HepG2 (cell line): ENCODE measurements at regions not wholly inside any gene's neighbourhood (a gene's known extent, or its start where the extent isn't known, plus 50 kb on each side); places are given as distances from the start of the nearest gene placed in this dataset.

Experiments used
- CEBPB ChIP-seq: IDR thresholded peaks from 2 replicates; pipeline ENCODE4 v1.6.1; 2011; ENCODE audit warnings: low read depth, low read length, improper control_type of control experiment, borderline replicate concordance
- GABPB1 ChIP-seq: IDR thresholded peaks from 2 replicates; pipeline ENCODE4 v1.6.1; 2016; ENCODE audit warnings: mild to moderate bottlenecking, missing genetic modification reagents, moderate library complexity, missing compliant biosample characterization
- KDM1A ChIP-seq: IDR thresholded peaks from 2 replicates; pipeline ENCODE4 v1.6.1; 2016; ENCODE audit warnings: missing compliant biosample characterization
- RBFOX2 ChIP-seq: fragments of 200-400 bp; formaldehyde crosslinking; IDR thresholded peaks from 2 replicates; pipeline ENCODE4 v1.6.1; 2017; ENCODE audit warnings: low read depth, mild to moderate bottlenecking, low read length
- RXRA ChIP-seq: sonication (generic); formaldehyde crosslinking; IDR thresholded peaks from 2 replicates; pipeline ENCODE4 v1.5.1; 2020; ENCODE audit warnings: missing genetic modification reagents
- TRIM24 ChIP-seq: sonication (generic); formaldehyde crosslinking; IDR thresholded peaks from 2 replicates; pipeline ENCODE4 v1.8.0; 2022; ENCODE audit warnings: mild to moderate bottlenecking, missing genetic modification reagents
- YEATS4 ChIP-seq: sonication (generic); formaldehyde crosslinking; IDR thresholded peaks from 2 replicates; pipeline ENCODE4 v1.4.0; 2020; ENCODE audit warnings: missing genetic modification reagents, borderline replicate concordance
- ZMYM4 ChIP-seq: sonication (generic); formaldehyde crosslinking; IDR thresholded peaks from 2 replicates; pipeline ENCODE4 v1.8.1; 2023; ENCODE audit warnings: mild to moderate bottlenecking, missing genetic modification reagents
- ZNF788 ChIP-seq: sonication (generic); formaldehyde crosslinking; IDR thresholded peaks from 2 replicates; pipeline ENCODE4 v1.5.0; 2020; ENCODE audit warnings: mild to moderate bottlenecking, missing genetic modification reagents, borderline replicate concordance
- ZZZ3 ChIP-seq: sonication (generic); formaldehyde crosslinking; IDR thresholded peaks from 2 replicates; pipeline ENCODE4 v1.4.0; 2020; ENCODE audit warnings: missing genetic modification reagents, mild to moderate bottlenecking, borderline replicate concordance
- TF ChIP-seq, protein P1 (sequence below): IDR thresholded peaks from 2 replicates; pipeline ENCODE4 v1.6.1; 2016; ENCODE audit warnings: low read depth, borderline replicate concordance
- TF ChIP-seq, protein P2 (sequence below): IDR thresholded peaks from 2 replicates; pipeline ENCODE4 v1.6.1; 2016; ENCODE audit warnings: low read depth, missing genetic modification reagents, missing compliant biosample characterization
- TF ChIP-seq, protein P3 (sequence below): IDR thresholded peaks from 2 replicates; pipeline ENCODE4 v1.6.1; 2016; ENCODE audit warnings: low read depth, control low read depth
- TF ChIP-seq, protein P4 (sequence below): IDR thresholded peaks from 2 replicates; pipeline ENCODE4 v1.6.1; 2016; ENCODE audit warnings: missing biosample characterization, missing genetic modification reagents, low read depth
- TF ChIP-seq, protein P5 (sequence below): sonication (generic); formaldehyde crosslinking; IDR thresholded peaks from 2 replicates; pipeline ENCODE4 v1.9.0; 2021; ENCODE audit warnings: missing genetic modification reagents, mild to moderate bottlenecking, borderline replicate concordance
- TF ChIP-seq, protein P6 (sequence below): sonication (generic); formaldehyde crosslinking; IDR thresholded peaks from 2 replicates; pipeline ENCODE4 v1.4.0; 2020; ENCODE audit warnings: missing genetic modification reagents

DNA sequence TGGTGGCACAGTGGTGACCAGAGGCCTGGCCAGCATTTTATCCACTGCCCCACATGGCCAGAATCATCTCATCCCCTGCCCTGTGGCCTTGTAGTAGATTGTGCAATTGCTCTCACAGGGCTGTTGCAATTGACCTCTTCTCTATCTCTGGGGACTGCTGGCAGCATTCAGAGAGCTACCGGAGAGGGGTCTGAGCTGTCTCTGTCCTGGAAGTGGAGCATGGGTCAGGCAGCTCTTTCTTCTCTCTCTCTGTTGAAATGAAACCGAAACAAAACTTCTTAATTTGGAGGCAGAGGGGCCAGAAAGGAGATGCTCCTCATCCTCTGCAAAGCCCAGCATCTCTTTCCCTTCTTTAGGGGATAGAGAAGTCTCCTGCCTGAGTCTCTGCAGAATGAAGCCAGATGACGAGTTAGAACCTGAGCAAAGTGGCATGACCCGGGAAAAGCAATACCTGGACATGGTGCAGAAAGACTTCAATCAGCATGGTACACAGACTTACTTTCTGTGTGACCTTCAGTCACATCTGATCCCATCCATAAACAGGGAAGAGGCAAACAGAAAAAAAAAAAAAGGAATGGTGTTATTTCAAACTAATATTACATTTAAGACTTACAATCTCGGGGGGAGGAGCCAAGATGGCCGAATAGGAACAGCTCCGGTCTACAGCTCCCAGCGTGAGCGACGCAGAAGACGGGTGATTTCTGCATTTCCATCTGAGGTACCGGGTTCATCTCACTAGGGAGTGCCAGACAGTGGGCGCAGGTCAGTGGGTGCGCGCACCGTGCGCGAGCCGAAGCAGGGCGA lies 144.5 kb upstream of the BCL6 start (continued):
- TF ChIP-seq, protein P1, sequence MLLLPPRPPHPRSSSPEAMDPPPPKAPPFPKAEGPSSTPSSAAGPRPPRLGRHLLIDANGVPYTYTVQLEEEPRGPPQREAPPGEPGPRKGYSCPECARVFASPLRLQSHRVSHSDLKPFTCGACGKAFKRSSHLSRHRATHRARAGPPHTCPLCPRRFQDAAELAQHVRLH (CRISPR knock-in tag): peak; percentile 64; the same call in 1 of the 2 replicates
- TF ChIP-seq ZZZ3 (no peak), YEATS4 (CRISPR knock-in tag) (0 out of 2 replicates have a peak, but pooled peaks have one; percentile 7), ZNF788 (CRISPR knock-in tag) (peak; percentile 60; the same call in 1 of the 2 replicates), GABPB1 (CRISPR knock-in tag) (peak; percentile 21; the same call in 1 of the 2 replicates), RXRA (CRISPR knock-in tag) (peak; percentile 56; the same call in 1 of the 2 replicates), CEBPB (peak; percentile 99), RBFOX2 (no peak), KDM1A (CRISPR knock-in tag) (peak; percentile 28; the same call in 1 of the 2 replicates), TRIM24 (CRISPR knock-in tag) (peak; percentile 82), ZMYM4 (CRISPR knock-in tag) (peak; percentile 91)
- TF ChIP-seq, protein P2, sequence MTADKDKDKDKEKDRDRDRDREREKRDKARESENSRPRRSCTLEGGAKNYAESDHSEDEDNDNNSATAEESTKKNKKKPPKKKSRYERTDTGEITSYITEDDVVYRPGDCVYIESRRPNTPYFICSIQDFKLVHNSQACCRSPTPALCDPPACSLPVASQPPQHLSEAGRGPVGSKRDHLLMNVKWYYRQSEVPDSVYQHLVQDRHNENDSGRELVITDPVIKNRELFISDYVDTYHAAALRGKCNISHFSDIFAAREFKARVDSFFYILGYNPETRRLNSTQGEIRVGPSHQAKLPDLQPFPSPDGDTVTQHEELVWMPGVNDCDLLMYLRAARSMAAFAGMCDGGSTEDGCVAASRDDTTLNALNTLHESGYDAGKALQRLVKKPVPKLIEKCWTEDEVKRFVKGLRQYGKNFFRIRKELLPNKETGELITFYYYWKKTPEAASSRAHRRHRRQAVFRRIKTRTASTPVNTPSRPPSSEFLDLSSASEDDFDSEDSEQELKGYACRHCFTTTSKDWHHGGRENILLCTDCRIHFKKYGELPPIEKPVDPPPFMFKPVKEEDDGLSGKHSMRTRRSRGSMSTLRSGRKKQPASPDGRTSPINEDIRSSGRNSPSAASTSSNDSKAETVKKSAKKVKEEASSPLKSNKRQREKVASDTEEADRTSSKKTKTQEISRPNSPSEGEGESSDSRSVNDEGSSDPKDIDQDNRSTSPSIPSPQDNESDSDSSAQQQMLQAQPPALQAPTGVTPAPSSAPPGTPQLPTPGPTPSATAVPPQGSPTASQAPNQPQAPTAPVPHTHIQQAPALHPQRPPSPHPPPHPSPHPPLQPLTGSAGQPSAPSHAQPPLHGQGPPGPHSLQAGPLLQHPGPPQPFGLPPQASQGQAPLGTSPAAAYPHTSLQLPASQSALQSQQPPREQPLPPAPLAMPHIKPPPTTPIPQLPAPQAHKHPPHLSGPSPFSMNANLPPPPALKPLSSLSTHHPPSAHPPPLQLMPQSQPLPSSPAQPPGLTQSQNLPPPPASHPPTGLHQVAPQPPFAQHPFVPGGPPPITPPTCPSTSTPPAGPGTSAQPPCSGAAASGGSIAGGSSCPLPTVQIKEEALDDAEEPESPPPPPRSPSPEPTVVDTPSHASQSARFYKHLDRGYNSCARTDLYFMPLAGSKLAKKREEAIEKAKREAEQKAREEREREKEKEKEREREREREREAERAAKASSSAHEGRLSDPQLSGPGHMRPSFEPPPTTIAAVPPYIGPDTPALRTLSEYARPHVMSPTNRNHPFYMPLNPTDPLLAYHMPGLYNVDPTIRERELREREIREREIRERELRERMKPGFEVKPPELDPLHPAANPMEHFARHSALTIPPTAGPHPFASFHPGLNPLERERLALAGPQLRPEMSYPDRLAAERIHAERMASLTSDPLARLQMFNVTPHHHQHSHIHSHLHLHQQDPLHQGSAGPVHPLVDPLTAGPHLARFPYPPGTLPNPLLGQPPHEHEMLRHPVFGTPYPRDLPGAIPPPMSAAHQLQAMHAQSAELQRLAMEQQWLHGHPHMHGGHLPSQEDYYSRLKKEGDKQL: no peak
- TF ChIP-seq, protein P3, sequence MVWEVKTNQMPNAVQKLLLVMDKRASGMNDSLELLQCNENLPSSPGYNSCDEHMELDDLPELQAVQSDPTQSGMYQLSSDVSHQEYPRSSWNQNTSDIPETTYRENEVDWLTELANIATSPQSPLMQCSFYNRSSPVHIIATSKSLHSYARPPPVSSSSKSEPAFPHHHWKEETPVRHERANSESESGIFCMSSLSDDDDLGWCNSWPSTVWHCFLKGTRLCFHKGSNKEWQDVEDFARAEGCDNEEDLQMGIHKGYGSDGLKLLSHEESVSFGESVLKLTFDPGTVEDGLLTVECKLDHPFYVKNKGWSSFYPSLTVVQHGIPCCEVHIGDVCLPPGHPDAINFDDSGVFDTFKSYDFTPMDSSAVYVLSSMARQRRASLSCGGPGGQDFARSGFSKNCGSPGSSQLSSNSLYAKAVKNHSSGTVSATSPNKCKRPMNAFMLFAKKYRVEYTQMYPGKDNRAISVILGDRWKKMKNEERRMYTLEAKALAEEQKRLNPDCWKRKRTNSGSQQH: 0 out of 2 replicates have a peak, but pooled peaks have one; percentile 70
- TF ChIP-seq, protein P4, sequence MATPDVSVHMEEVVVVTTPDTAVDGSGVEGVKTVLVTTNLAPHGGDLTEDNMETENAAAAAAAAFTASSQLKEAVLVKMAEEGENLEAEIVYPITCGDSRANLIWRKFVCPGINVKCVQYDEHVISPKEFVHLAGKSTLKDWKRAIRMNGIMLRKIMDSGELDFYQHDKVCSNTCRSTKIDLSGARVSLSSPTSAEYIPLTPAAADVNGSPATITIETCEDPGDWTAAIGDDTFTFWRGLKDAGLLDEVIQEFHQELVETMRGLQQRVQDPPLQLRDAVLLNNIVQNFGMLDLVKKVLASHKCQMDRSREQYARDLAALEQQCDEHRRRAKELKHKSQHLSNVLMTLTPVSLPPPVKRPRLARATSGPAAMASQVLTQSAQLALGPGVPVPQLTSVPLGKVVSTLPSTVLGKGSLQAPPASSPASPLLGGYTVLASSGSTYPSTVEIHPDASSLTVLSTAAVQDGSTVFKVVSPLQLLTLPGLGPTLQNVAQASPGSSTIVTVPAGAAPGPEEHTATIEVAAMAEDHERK (CRISPR knock-in tag): no peak
- TF ChIP-seq, protein P5, sequence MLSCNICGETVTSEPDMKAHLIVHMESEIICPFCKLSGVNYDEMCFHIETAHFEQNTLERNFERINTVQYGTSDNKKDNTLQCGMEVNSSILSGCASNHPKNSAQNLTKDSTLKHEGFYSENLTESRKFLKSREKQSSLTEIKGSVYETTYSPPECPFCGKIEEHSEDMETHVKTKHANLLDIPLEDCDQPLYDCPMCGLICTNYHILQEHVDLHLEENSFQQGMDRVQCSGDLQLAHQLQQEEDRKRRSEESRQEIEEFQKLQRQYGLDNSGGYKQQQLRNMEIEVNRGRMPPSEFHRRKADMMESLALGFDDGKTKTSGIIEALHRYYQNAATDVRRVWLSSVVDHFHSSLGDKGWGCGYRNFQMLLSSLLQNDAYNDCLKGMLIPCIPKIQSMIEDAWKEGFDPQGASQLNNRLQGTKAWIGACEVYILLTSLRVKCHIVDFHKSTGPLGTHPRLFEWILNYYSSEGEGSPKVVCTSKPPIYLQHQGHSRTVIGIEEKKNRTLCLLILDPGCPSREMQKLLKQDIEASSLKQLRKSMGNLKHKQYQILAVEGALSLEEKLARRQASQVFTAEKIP (CRISPR knock-in tag): no peak
- TF ChIP-seq, protein P6, sequence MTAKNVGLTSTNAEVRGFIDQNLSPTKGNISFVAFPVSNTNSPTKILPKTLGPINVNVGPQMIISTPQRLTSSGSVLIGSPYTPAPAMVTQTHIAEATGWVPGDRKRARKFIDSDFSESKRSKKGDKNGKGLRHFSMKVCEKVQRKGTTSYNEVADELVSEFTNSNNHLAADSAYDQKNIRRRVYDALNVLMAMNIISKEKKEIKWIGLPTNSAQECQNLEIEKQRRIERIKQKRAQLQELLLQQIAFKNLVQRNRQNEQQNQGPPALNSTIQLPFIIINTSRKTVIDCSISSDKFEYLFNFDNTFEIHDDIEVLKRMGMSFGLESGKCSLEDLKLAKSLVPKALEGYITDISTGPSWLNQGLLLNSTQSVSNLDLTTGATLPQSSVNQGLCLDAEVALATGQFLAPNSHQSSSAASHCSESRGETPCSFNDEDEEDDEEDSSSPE (CRISPR knock-in tag): peak; percentile 47; the same call in 1 of the 2 replicates
